Breast epithelium (tissue), 4 donors: ENCODE measurements at regions not wholly inside any gene's neighbourhood (a gene's known extent, or its start where the extent isn't known, plus 50 kb on each side); places are given as distances from the start of the nearest gene placed in this dataset.
"Not testable (repeated sequence)": the region's sequence is repeated elsewhere in the genome, so short reads cannot be mapped to it uniquely, and the experiment has no call there.

Source experiments
- DNase-seq, 2 donors: peaks; one replicate each; pipeline ENCODE4 v3.0.0-alpha.2; 2019; ENCODE audit warnings: low spot score in 2 of 2
- H3K27ac ChIP-seq, 2 donors: fragments of 200-600 bp; sonication (generic) in 1 of 2; one replicate each; pipeline ENCODE4 v1.5.1; 2016 to 2019; ENCODE audit warnings: mild to moderate bottlenecking in 1 of 2
- H3K27me3 ChIP-seq, 2 donors: fragments of 200-600 bp; sonication (generic) in 1 of 2; one replicate each; pipeline versions ENCODE4 v1.5.1 to v1.6.0; 2017 to 2019; ENCODE audit warnings: control low read depth in 1 of 2, mild to moderate bottlenecking in 1 of 2
- H3K36me3 ChIP-seq: fragments of 200-600 bp; one replicate; pipeline ENCODE4 v1.5.1; 2019
- H3K4me1 ChIP-seq, 2 donors: fragments of 200-600 bp; sonication (generic); one replicate each; pipeline ENCODE4 v1.5.1; 2016 to 2019; ENCODE audit warnings: control low read depth in 1 of 2
- H3K4me3 ChIP-seq, 3 donors: fragments of 200-600 bp; sonication (generic); 1 replicate in 2 of 3; 2 replicates in 1 of 3; pipeline ENCODE4 v1.5.1; 2016 to 2019; ENCODE audit warnings: mild to moderate bottlenecking in 3 of 3, moderate library complexity in 2 of 3
- H3K9me3 ChIP-seq, 2 donors: fragments of 200-600 bp; sonication (generic) in 1 of 2; one replicate each; pipeline ENCODE4 v1.5.1; 2016 to 2019; ENCODE audit warnings: control low read depth in 1 of 2
- POLR2A ChIP-seq: fragments of 450-650 bp; IDR thresholded peaks from one replicate; pipeline ENCODE4 v1.6.1; 2016; ENCODE audit warnings: antibody characterized with exemption, mild to moderate bottlenecking, moderate library complexity
- POLR2AphosphoS5 ChIP-seq, 3 donors: sonication (generic); formaldehyde crosslinking; IDR thresholded peaks; one replicate each; pipeline ENCODE4 v1.6.1; 2017; ENCODE audit warnings: antibody characterized with exemption in 3 of 3
- intact Hi-C: fragments of 100-400 bp; cut with DNase I; formaldehyde crosslinking; loops from one replicate; pipeline ENCODE4 v1.15.1; 2023; ENCODE audit warnings: low total_unique reads
- TF ChIP-seq, protein P1 (sequence below), 3 donors: fragments of 450-650 bp; IDR thresholded peaks; one replicate each; pipeline ENCODE4 v1.5.1; 2016 to 2017; ENCODE audit warnings: antibody characterized with exemption in 3 of 3, mild to moderate bottlenecking in 3 of 3, moderate library complexity in 3 of 3

DNA sequence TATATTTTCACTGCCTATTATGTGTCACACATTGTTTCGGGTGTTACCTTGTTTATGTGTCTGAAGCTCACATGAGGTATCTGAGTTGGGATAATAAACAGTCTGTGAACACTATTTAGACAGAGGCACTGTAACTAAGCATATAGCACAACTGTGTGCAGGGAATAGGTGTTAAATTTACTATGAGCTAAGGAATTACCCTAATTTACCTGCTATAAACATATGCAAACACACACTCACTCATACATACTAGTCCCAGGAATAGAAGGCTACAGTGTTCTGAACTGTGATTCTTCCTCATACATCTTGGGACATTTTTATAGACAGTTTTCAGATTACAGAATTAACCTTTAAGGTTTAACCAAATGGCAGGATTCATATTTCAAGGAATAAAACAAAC lies 127.6 kb upstream of the SPANXN4 start:
- intact Hi-C loops = no loop called here

GRCh38 chrX:142923201-142923600 lies 102.5 kb upstream of the SPANXN4 start:
- Histone ChIP-seq H3K27ac (no peak overlapping the region), H3K36me3 (no peaks in the 10 kb centered on the region), H3K4me1 (no peaks in the 10 kb centered on the region), H3K4me3 (no peak overlapping the region), H3K27me3 (no peaks in the 10 kb centered on the region), H3K9me3 (no peaks in the 10 kb centered on the region)
- TF ChIP-seq, protein P1, sequence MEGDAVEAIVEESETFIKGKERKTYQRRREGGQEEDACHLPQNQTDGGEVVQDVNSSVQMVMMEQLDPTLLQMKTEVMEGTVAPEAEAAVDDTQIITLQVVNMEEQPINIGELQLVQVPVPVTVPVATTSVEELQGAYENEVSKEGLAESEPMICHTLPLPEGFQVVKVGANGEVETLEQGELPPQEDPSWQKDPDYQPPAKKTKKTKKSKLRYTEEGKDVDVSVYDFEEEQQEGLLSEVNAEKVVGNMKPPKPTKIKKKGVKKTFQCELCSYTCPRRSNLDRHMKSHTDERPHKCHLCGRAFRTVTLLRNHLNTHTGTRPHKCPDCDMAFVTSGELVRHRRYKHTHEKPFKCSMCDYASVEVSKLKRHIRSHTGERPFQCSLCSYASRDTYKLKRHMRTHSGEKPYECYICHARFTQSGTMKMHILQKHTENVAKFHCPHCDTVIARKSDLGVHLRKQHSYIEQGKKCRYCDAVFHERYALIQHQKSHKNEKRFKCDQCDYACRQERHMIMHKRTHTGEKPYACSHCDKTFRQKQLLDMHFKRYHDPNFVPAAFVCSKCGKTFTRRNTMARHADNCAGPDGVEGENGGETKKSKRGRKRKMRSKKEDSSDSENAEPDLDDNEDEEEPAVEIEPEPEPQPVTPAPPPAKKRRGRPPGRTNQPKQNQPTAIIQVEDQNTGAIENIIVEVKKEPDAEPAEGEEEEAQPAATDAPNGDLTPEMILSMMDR (IDR thresholded peaks at IDR 0.05) = no peak
- no peak for TF ChIP-seq POLR2A
- TF ChIP-seq POLR2AphosphoS5 (IDR thresholded peaks at IDR 0.05) = no peak
- intact Hi-C loops = no loop called here
- no peak for DNase-seq

More for the DNA sequence above, 127.6 kb upstream of the SPANXN4 start:
- Histone ChIP-seq H3K36me3 (no peaks in the 10 kb centered on the region), H3K27me3 (no peaks in the 10 kb centered on the region), H3K27ac (no peak overlapping the region), H3K4me3 (no peak overlapping the region), H3K9me3 (no peaks in the 10 kb centered on the region), H3K4me1 (no peaks in the 10 kb centered on the region)
- DNase-seq = no peak
- TF ChIP-seq, protein P1 (IDR thresholded peaks at IDR 0.05) = no peak
- TF ChIP-seq POLR2AphosphoS5 (IDR thresholded peaks at IDR 0.05) (no peak), POLR2A (no peak)

GRCh38 chrX:142938793-142939192 lies 86.9 kb upstream of the SPANXN4 start:
- Histone ChIP-seq H3K27me3 (peaks cover 0 to 3% of the 10 kb centered on the region in 2 donors), H3K36me3 (no peaks in the 10 kb centered on the region), H3K4me3 (no peak overlapping the region), H3K27ac (no peak overlapping the region), H3K4me1 (no peaks in the 10 kb centered on the region), H3K9me3 (no peaks in the 10 kb centered on the region)
- TF ChIP-seq POLR2AphosphoS5 (IDR thresholded peaks at IDR 0.05) (no peak), POLR2A (no peak)
- TF ChIP-seq, protein P1 (IDR thresholded peaks at IDR 0.05) = no peak
- no peak for DNase-seq
- intact Hi-C loops = no loop called here

GRCh38 chrX:142972147-142972809 lies 53.5 kb upstream of the SPANXN4 start:
- intact Hi-C loops = not testable (repeated sequence)

More at GRCh38 chrX:142972147-142972809, 53.5 kb upstream of the SPANXN4 start:
- not testable (repeated sequence) for H3K27ac ChIP-seq, H3K36me3 ChIP-seq, H3K4me3 ChIP-seq, H3K27me3 ChIP-seq, H3K4me1 ChIP-seq, DNase-seq
- peaks cover 0 to 14% of the 10 kb centered on the region in 2 donors for H3K9me3 ChIP-seq
